ENCODE measurements at regions not wholly inside any gene's neighbourhood (a gene's known extent, or its start where the extent isn't known, plus 50 kb on each side); places are given as distances from the start of the nearest gene placed in this dataset.

DNA sequence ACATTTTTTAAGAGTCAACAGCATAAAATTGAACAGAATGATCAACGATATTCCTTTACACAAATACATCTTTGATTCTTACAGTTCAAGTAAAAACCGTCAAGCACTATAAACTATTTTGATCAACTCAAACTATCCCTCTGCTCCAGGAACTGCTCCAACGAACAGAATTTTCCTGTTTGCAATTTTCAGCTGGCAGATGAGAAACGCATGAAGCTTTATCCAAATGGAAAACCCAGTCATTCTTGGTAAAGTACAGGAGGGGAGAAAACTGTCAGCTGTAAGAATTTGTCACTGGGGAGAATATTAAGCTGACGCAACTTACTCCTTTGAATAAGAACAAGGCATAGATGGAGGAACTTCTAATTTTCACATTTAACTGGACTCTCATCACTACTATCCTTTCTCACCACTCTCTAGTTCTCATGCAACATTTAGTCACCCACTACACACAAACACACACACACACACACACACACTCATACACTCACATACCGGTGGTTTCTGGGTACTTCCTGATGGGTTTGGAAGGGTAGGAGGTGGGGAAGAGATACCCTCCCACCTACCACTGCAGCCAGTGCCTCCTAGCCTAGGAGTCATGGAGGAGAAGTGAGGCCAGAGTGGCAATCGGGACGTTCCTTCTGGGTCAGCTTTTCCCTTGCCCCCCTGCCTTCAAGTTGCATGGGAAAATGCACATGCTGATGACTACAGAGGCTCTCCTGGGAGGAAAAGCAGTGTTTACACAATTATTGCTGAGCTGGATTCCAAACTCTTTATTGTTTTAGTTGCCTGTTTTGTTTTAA, 54.0 kb upstream of the SPATS2L start:
- WGBS (ENCODE audit: extremely low coverage, insufficient coverage, insufficient read length) = no CpG with 5 or more reads among the region's 8 CpGs
- Histone ChIP-seq H3K9ac (ENCODE audit: low read length) (no peak overlapping the region), H3K23ac (ENCODE audit: low read length) (no peak overlapping the region), H2BK12ac (ENCODE audit: low read length) (peak overlapping the region; percentile 51), H3K79me2 (ENCODE audit: control insufficient read depth, insufficient read depth, low read length, poor library complexity) (no peaks in the 10 kb centered on the region), H3K27ac (ENCODE audit: low read depth, low read length) (no peak overlapping the region), H3K4ac (ENCODE audit: low read depth, low read length) (no peak overlapping the region), H3K14ac (ENCODE audit: low read length) (no peak overlapping the region), H3K4me3 (ENCODE audit: low read depth, low read length) (no peak overlapping the region), H3K27me3 (ENCODE audit: insufficient read depth, low read length) (no peaks in the 10 kb centered on the region), H3K79me1 (ENCODE audit: low read length) (no peaks in the 10 kb centered on the region), H4K12ac (ENCODE audit: low read depth, low read length) (no peak overlapping the region), H2BK120ac (ENCODE audit: insufficient read depth, low read length, poor library complexity) (no peak overlapping the region), H3K18ac (ENCODE audit: low read length) (no peak overlapping the region), H4K8ac (ENCODE audit: low read depth, low read length) (no peak overlapping the region), H4K91ac (ENCODE audit: low read depth, low read length) (peak overlapping the region; percentile 8), H3K4me2 (ENCODE audit: low read length) (no peak overlapping the region), H2BK5ac (ENCODE audit: low read depth, low read length, poor library complexity) (no peak overlapping the region), H3K9me3 (ENCODE audit: insufficient read depth, low read depth, low read length) (no peaks in the 10 kb centered on the region), H2AK5ac (ENCODE audit: low read length) (peak overlapping the region; percentile 12), H2AFZ (ENCODE audit: insufficient read depth, low read length, poor library complexity) (no peak overlapping the region), H3K4me1 (ENCODE audit: control insufficient read depth in 1 of 2, insufficient read depth in 2 of 2, low read length in 2 of 2) (peaks cover 5% of the 10 kb centered on the region in 2 experiments), H3K36me3 (ENCODE audit: control insufficient read depth in 1 of 2, insufficient read depth in 2 of 2, low read length in 2 of 2) (no peaks in the 10 kb centered on the region)
- no peak for DNase-seq

DNA sequence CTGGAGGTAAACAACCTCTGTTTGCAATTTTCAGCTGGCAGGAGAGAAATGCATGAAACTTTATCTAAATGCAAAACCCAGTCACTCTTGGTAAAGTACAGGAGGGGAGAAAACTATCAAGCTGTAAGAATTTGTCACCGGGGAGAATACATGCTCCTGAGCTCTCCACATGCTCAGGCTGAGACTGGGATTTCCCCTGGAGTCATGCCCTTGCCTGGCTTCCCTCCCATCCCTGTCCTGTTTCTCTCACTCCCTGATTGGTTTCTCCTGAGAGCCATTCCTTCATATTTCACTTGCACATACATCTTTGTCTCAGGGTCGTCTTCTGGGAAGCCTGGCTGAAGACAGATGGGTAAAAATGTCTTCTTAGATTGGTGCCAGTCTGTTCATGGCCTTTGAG, 52.9 kb upstream of the SPATS2L start:
- H3K9me3 ChIP-seq (ENCODE audit: insufficient read depth, low read depth, low read length) = no peaks in the 10 kb centered on the region
- H3K27me3 ChIP-seq (ENCODE audit: insufficient read depth, low read length) = no peaks in the 10 kb centered on the region
- WGBS (ENCODE audit: extremely low coverage, insufficient coverage, insufficient read length) = no CpG with 5 or more reads among the region's 2 CpGs
- peak overlapping the region; percentile 52 for H2BK12ac ChIP-seq (ENCODE audit: low read length)
- no peaks in the 10 kb centered on the region for H3K36me3 ChIP-seq (ENCODE audit: control insufficient read depth in 1 of 2, insufficient read depth in 2 of 2, low read length in 2 of 2)
- H3K79me2 ChIP-seq (ENCODE audit: control insufficient read depth, insufficient read depth, low read length, poor library complexity) = no peaks in the 10 kb centered on the region
- H3K9ac ChIP-seq (ENCODE audit: low read length) = no peak overlapping the region
- no peak overlapping the region for H3K4ac ChIP-seq (ENCODE audit: low read depth, low read length)
- H2AK5ac ChIP-seq (ENCODE audit: low read length) = peak overlapping the region; percentile 90
- H2AFZ ChIP-seq (ENCODE audit: insufficient read depth, low read length, poor library complexity) = peak overlapping the region; percentile 76
- no peak overlapping the region for H2BK120ac ChIP-seq (ENCODE audit: insufficient read depth, low read length, poor library complexity)
- H3K14ac ChIP-seq (ENCODE audit: low read length) = no peak overlapping the region
- peaks cover 5% of the 10 kb centered on the region in 2 experiments for H3K4me1 ChIP-seq (ENCODE audit: control insufficient read depth in 1 of 2, insufficient read depth in 2 of 2, low read length in 2 of 2)
- H4K91ac ChIP-seq (ENCODE audit: low read depth, low read length) = peak overlapping the region; percentile 75
- no peak overlapping the region for H4K8ac ChIP-seq (ENCODE audit: low read depth, low read length)
- H3K4me2 ChIP-seq (ENCODE audit: low read length) = no peak overlapping the region
- H4K12ac ChIP-seq (ENCODE audit: low read depth, low read length) = no peak overlapping the region
- no peak for DNase-seq
- H3K23ac ChIP-seq (ENCODE audit: low read length) = no peak overlapping the region
- no peak overlapping the region for H2BK5ac ChIP-seq (ENCODE audit: low read depth, low read length, poor library complexity)
- H3K4me3 ChIP-seq (ENCODE audit: low read depth, low read length) = no peak overlapping the region
- no peak overlapping the region for H3K27ac ChIP-seq (ENCODE audit: low read depth, low read length)
- H3K18ac ChIP-seq (ENCODE audit: low read length) = peak overlapping the region; percentile 18
- H3K79me1 ChIP-seq (ENCODE audit: low read length) = no peaks in the 10 kb centered on the region

GRCh38 chr2:200254773-200255172, 51.7 kb upstream of the SPATS2L start:
- H3K9ac ChIP-seq (ENCODE audit: low read length) = no peak overlapping the region

DNA sequence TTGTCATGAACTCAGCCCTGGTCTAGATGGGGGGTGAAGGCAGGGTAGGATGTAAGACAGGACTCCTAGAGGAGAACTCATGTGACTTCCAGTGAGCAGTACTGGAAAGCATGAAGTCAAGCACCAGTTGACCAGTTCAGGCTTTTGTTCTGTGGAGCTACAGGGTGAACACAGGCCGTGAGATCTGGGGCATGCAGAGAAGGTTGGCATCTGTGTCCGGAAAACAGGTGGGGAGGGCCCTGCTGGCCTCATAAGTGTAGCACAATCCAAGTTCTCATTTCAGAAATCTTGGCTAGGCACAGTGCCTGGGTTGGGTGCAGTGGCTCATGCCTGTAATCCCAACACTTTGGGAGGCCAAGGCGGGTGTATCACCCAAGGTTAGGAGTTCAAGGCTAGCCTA, 50.9 kb upstream of the SPATS2L start:
- no CpG with 5 or more reads among the region's 3 CpGs for WGBS (ENCODE audit: extremely low coverage, insufficient coverage, insufficient read length)

More at GRCh38 chr2:200254773-200255172, 51.7 kb upstream of the SPATS2L start:
- no peaks in the 10 kb centered on the region for H3K79me2 ChIP-seq (ENCODE audit: control insufficient read depth, insufficient read depth, low read length, poor library complexity)
- no peak overlapping the region for H4K8ac ChIP-seq (ENCODE audit: low read depth, low read length)
- no peak overlapping the region for H2AK5ac ChIP-seq (ENCODE audit: low read length)
- no peaks in the 10 kb centered on the region for H3K36me3 ChIP-seq (ENCODE audit: control insufficient read depth in 1 of 2, insufficient read depth in 2 of 2, low read length in 2 of 2)
- H4K91ac ChIP-seq (ENCODE audit: low read depth, low read length) = no peak overlapping the region
- H2BK12ac ChIP-seq (ENCODE audit: low read length) = no peak overlapping the region
- H3K4me3 ChIP-seq (ENCODE audit: low read depth, low read length) = no peak overlapping the region
- no CpG with 5 or more reads among the region's 4 CpGs for WGBS (ENCODE audit: extremely low coverage, insufficient coverage, insufficient read length)
- no peak overlapping the region for H3K4ac ChIP-seq (ENCODE audit: low read depth, low read length)
- H3K27ac ChIP-seq (ENCODE audit: low read depth, low read length) = no peak overlapping the region
- H3K4me2 ChIP-seq (ENCODE audit: low read length) = no peak overlapping the region
- H3K14ac ChIP-seq (ENCODE audit: low read length) = no peak overlapping the region
- H2BK5ac ChIP-seq (ENCODE audit: low read depth, low read length, poor library complexity) = no peak overlapping the region
- H3K18ac ChIP-seq (ENCODE audit: low read length) = no peak overlapping the region
- no peaks in the 10 kb centered on the region for H3K79me1 ChIP-seq (ENCODE audit: low read length)
- H3K23ac ChIP-seq (ENCODE audit: low read length) = no peak overlapping the region
- DNase-seq = no peak
- peaks cover 5 to 7% of the 10 kb centered on the region in 2 experiments for H3K4me1 ChIP-seq (ENCODE audit: control insufficient read depth in 1 of 2, insufficient read depth in 2 of 2, low read length in 2 of 2)
- no peaks in the 10 kb centered on the region for H3K9me3 ChIP-seq (ENCODE audit: insufficient read depth, low read depth, low read length)
- H3K27me3 ChIP-seq (ENCODE audit: insufficient read depth, low read length) = no peaks in the 10 kb centered on the region
- no peak overlapping the region for H2BK120ac ChIP-seq (ENCODE audit: insufficient read depth, low read length, poor library complexity)
- H4K12ac ChIP-seq (ENCODE audit: low read depth, low read length) = no peak overlapping the region
- H2AFZ ChIP-seq (ENCODE audit: insufficient read depth, low read length, poor library complexity) = no peak overlapping the region

More for the DNA sequence above, 50.9 kb upstream of the SPATS2L start:
- no peak overlapping the region for H2AK5ac ChIP-seq (ENCODE audit: low read length)
- no peak overlapping the region for H4K91ac ChIP-seq (ENCODE audit: low read depth, low read length)
- H3K27ac ChIP-seq (ENCODE audit: low read depth, low read length) = no peak overlapping the region
- no peak overlapping the region for H2BK120ac ChIP-seq (ENCODE audit: insufficient read depth, low read length, poor library complexity)
- H3K4ac ChIP-seq (ENCODE audit: low read depth, low read length) = no peak overlapping the region
- no peaks in the 10 kb centered on the region for H3K79me1 ChIP-seq (ENCODE audit: low read length)
- H2BK12ac ChIP-seq (ENCODE audit: low read length) = no peak overlapping the region
- H3K4me2 ChIP-seq (ENCODE audit: low read length) = no peak overlapping the region
- H3K9ac ChIP-seq (ENCODE audit: low read length) = no peak overlapping the region
- H3K4me3 ChIP-seq (ENCODE audit: low read depth, low read length) = no peak overlapping the region
- no peak for DNase-seq
- H3K18ac ChIP-seq (ENCODE audit: low read length) = no peak overlapping the region
- no peaks in the 10 kb centered on the region for H3K79me2 ChIP-seq (ENCODE audit: control insufficient read depth, insufficient read depth, low read length, poor library complexity)
- no peak overlapping the region for H2BK5ac ChIP-seq (ENCODE audit: low read depth, low read length, poor library complexity)
- no peaks in the 10 kb centered on the region for H3K27me3 ChIP-seq (ENCODE audit: insufficient read depth, low read length)
- no peaks in the 10 kb centered on the region for H3K36me3 ChIP-seq (ENCODE audit: control insufficient read depth in 1 of 2, insufficient read depth in 2 of 2, low read length in 2 of 2)
- H2AFZ ChIP-seq (ENCODE audit: insufficient read depth, low read length, poor library complexity) = no peak overlapping the region
- H4K8ac ChIP-seq (ENCODE audit: low read depth, low read length) = no peak overlapping the region
- H3K14ac ChIP-seq (ENCODE audit: low read length) = no peak overlapping the region
- H3K23ac ChIP-seq (ENCODE audit: low read length) = no peak overlapping the region
- no peak overlapping the region for H4K12ac ChIP-seq (ENCODE audit: low read depth, low read length)
- H3K4me1 ChIP-seq (ENCODE audit: control insufficient read depth in 1 of 2, insufficient read depth in 2 of 2, low read length in 2 of 2) = peaks cover 5% of the 10 kb centered on the region in 2 experiments
- no peaks in the 10 kb centered on the region for H3K9me3 ChIP-seq (ENCODE audit: insufficient read depth, low read depth, low read length)
